RWPE2 (cell line): ENCODE measurements at regions not wholly inside any gene's neighbourhood (a gene's known extent, or its start where the extent isn't known, plus 50 kb on each side); places are given as distances from the start of the nearest gene placed in this dataset.

ENCODE experiments used
- ATAC-seq: fragments of 200-7000 bp; cut with Tn5 transposase; 3 replicates; pipeline ENCODE4 v1.9.1; 2021; ENCODE audit warnings: low read depth
- DNase-seq: peaks from one replicate; pipeline ENCODE4 v3.0.0-alpha.2; 2020; ENCODE audit warnings: low spot score
- H3K27ac ChIP-seq: fragments of 450-650 bp; 2 replicates; pipeline ENCODE4 v1.5.1; 2017; ENCODE audit warnings: mild to moderate bottlenecking; ENCODE audit not compliant: poor library complexity, severe bottlenecking
- H3K27me3 ChIP-seq: fragments of 250-450 bp; sonication (Bioruptor Pico); 2 replicates; pipeline ENCODE4 v1.5.1; 2021; ENCODE audit warnings: mild to moderate bottlenecking, moderate library complexity; ENCODE audit not compliant: insufficient read depth, poor library complexity, severe bottlenecking
- H3K36me3 ChIP-seq: fragments of 250-450 bp; sonication (Bioruptor Pico); 2 replicates; pipeline ENCODE4 v1.5.1; 2020; ENCODE audit warnings: low read depth, mild to moderate bottlenecking, moderate library complexity
- H3K4me1 ChIP-seq: fragments of 250-450 bp; sonication (Bioruptor Pico); 2 replicates; pipeline ENCODE4 v1.5.1; 2021; ENCODE audit warnings: mild to moderate bottlenecking, moderate library complexity; ENCODE audit not compliant: insufficient read depth, poor library complexity, severe bottlenecking
- H3K4me3 ChIP-seq: fragments of 250-450 bp; sonication (Bioruptor Pico); 2 replicates; pipeline ENCODE4 v1.5.1; 2021; ENCODE audit warnings: mild to moderate bottlenecking, moderate library complexity; ENCODE audit not compliant: severe bottlenecking
- H3K9me3 ChIP-seq: fragments of 250-450 bp; sonication (Bioruptor Pico); 2 replicates; pipeline ENCODE4 v1.5.1; 2021; ENCODE audit warnings: mild to moderate bottlenecking, moderate library complexity; ENCODE audit not compliant: severe bottlenecking
- TF ChIP-seq, protein P1 (sequence below): fragments of 450-650 bp; IDR thresholded peaks from one replicate; pipeline ENCODE4 v1.5.1; 2017; ENCODE audit warnings: mild to moderate bottlenecking, moderate library complexity; ENCODE audit not compliant: poor library complexity, severe bottlenecking

DNA sequence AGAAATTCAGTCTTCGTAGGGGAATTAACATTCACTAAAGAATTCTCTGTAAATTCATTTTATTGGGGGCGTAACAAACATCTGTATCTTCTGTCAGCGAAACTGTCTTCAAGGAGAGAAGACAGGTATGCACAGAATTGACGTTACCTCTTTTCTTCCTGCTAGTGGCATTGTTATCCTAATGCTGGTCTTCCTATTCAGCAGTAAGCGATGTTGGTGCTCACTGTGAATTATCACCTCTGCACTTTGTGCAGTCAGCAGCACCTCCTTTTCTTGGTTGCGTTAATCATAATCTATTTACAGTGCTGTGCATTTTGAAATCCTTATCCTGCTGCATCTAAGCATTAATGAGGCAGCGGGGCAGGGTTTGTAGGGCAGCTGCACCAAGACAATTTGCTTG, 362.3 kb downstream of the SLC4A3 start:
- Histone ChIP-seq H3K9me3 (no peaks in the 10 kb centered on the region), H3K27me3 (no peaks in the 10 kb centered on the region), H3K27ac (no peak overlapping the region), H3K4me1 (no peaks in the 10 kb centered on the region), H3K36me3 (no peaks in the 10 kb centered on the region), H3K4me3 (no peak overlapping the region)
- TF ChIP-seq, protein P1, sequence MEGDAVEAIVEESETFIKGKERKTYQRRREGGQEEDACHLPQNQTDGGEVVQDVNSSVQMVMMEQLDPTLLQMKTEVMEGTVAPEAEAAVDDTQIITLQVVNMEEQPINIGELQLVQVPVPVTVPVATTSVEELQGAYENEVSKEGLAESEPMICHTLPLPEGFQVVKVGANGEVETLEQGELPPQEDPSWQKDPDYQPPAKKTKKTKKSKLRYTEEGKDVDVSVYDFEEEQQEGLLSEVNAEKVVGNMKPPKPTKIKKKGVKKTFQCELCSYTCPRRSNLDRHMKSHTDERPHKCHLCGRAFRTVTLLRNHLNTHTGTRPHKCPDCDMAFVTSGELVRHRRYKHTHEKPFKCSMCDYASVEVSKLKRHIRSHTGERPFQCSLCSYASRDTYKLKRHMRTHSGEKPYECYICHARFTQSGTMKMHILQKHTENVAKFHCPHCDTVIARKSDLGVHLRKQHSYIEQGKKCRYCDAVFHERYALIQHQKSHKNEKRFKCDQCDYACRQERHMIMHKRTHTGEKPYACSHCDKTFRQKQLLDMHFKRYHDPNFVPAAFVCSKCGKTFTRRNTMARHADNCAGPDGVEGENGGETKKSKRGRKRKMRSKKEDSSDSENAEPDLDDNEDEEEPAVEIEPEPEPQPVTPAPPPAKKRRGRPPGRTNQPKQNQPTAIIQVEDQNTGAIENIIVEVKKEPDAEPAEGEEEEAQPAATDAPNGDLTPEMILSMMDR, result no peak
- DNase-seq (no peak), ATAC-seq (no peak)

DNA sequence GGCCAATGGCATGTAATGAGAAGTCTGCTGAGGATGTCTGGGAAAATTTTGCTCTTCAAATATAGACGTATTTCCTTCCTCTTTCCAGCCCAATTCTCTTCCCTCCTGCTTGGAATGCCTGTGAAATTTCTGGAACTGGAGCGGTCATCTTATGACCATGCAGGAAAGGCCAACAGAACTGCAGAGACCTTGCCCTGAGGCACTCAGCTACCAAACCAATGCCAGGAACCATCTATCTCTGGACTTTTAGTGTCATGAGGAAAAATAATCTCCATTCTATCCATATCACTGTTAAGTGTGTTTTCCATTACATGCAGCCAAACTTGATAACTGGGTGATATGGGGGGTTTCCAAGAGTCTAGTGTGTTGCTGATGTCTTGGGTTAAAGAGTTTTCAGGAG, 363.7 kb downstream of the SLC4A3 start:
- H3K9me3 ChIP-seq, result no peaks in the 10 kb centered on the region
- H3K4me3 ChIP-seq, result no peak overlapping the region
- H3K27ac ChIP-seq, result no peak overlapping the region
- H3K36me3 ChIP-seq, result no peaks in the 10 kb centered on the region
- no peaks in the 10 kb centered on the region for H3K4me1 ChIP-seq
- no peak for DNase-seq
- no peaks in the 10 kb centered on the region for H3K27me3 ChIP-seq
- ATAC-seq, result no peak
- TF ChIP-seq, protein P1, result no peak

- TF ChIP-seq, protein P1, result no peak
Observed at GRCh38 chr2:219995399-219995798, 368.0 kb downstream of the SLC4A3 start.

GRCh38 chr2:219995991-219996765, 368.7 kb downstream of the SLC4A3 start:
- ATAC-seq (no peak), DNase-seq (no peak)
- H3K36me3 ChIP-seq, result no peaks in the 10 kb centered on the region
- no peaks in the 10 kb centered on the region for H3K9me3 ChIP-seq
- no peak overlapping the region for H3K27ac ChIP-seq
- H3K27me3 ChIP-seq, result no peaks in the 10 kb centered on the region
- no peak overlapping the region for H3K4me3 ChIP-seq
- H3K4me1 ChIP-seq, result no peaks in the 10 kb centered on the region
- TF ChIP-seq, protein P1, result no peak

More at GRCh38 chr2:219995399-219995798, 368.0 kb downstream of the SLC4A3 start:
- H3K27me3 ChIP-seq, result no peaks in the 10 kb centered on the region
- H3K27ac ChIP-seq, result no peak overlapping the region
- no peak overlapping the region for H3K4me3 ChIP-seq
- no peak for DNase-seq
- ATAC-seq, result no peak
- no peaks in the 10 kb centered on the region for H3K36me3 ChIP-seq
- H3K4me1 ChIP-seq, result no peaks in the 10 kb centered on the region
- no peaks in the 10 kb centered on the region for H3K9me3 ChIP-seq

- no peaks in the 10 kb centered on the region for H3K4me1 ChIP-seq
- H3K27me3 ChIP-seq, result no peaks in the 10 kb centered on the region
- no peak overlapping the region for H3K27ac ChIP-seq
- no peak for DNase-seq
- H3K9me3 ChIP-seq, result no peaks in the 10 kb centered on the region
- TF ChIP-seq, protein P1, result peak; percentile 24
- no peak overlapping the region for H3K4me3 ChIP-seq
- H3K36me3 ChIP-seq, result no peaks in the 10 kb centered on the region
- ATAC-seq, result no peak
Observed at GRCh38 chr2:219997341-219997851, 370.0 kb downstream of the SLC4A3 start.
